IMR-90 (cell line): ENCODE measurements at regions not wholly inside any gene's neighbourhood (a gene's known extent, or its start where the extent isn't known, plus 50 kb on each side); places are given as distances from the start of the nearest gene placed in this dataset.

Experiments
- ATAC-seq: fragments of 200-7000 bp; cut with Tn5 transposase; 2 replicates; pipeline ENCODE4 v1.9.1; 2020; ENCODE audit warnings: low read depth, mild to moderate bottlenecking, moderate library complexity
- BruUV-seq: library from RNA; stranded (reverse); fragments of 400-500 nt; replicated peaks from 2 replicates; lab custom pipeline; 2021; lab: Mats Ljungman, UMichigan
- CTCF ChIA-PET: fragments of 300-600 bp; formaldehyde crosslinking; extraction: SDS; loops from one replicate; lab custom pipeline; 2021; ENCODE audit warnings: antibody characterized with exemption; lab: Yijun Ruan, JAX
- POLR2A ChIA-PET: fragments of 300-600 bp; sonication (Branson Sonifier 250); formaldehyde crosslinking; loops from one replicate; lab custom pipeline; 2022; ENCODE audit warnings: antibody characterized with exemption; ENCODE audit not compliant: unreplicated experiment; lab: Charles Lee
- DNase-seq: peaks from one replicate; pipeline ENCODE4 v3.0.0; 2013
- H2AFZ ChIP-seq: replicated peaks from 2 replicates; pipeline ENCODE3; 2013; ENCODE audit warnings: low read length, mild to moderate bottlenecking; ENCODE audit not compliant: poor library complexity
- H2AK5ac ChIP-seq: 2 replicates; pipeline ENCODE4 v1.6.1; 2013; ENCODE audit warnings: low read depth, low read length, inconsistent platforms
- H2AK9ac ChIP-seq: replicated peaks from 2 replicates; pipeline ENCODE3; 2013; ENCODE audit warnings: mild to moderate bottlenecking, low read depth, low read length, moderate library complexity; ENCODE audit not compliant: poor library complexity
- H2BK120ac ChIP-seq: 2 replicates; pipeline ENCODE4 v1.6.1; 2013; ENCODE audit warnings: low read depth, low read length, inconsistent platforms
- H2BK15ac ChIP-seq: 3 replicates; pipeline ENCODE4 v1.6.1; 2013; ENCODE audit warnings: low read depth, low read length, inconsistent platforms
- H2BK20ac ChIP-seq: 2 replicates; pipeline ENCODE4 v1.6.1; 2013; ENCODE audit warnings: low read depth, mild to moderate bottlenecking, inconsistent platforms, low read length, moderate library complexity
- H2BK5ac ChIP-seq: 2 replicates; pipeline ENCODE4 v1.6.1; 2013; ENCODE audit warnings: mild to moderate bottlenecking, low read depth, low read length, inconsistent platforms; ENCODE audit not compliant: poor library complexity, severe bottlenecking
- H3K14ac ChIP-seq: replicated peaks from 2 replicates; pipeline ENCODE4 v1.6.1; 2013; ENCODE audit warnings: low read depth, low read length, inconsistent platforms
- H3K18ac ChIP-seq: 2 replicates; pipeline ENCODE4 v1.6.1; 2013; ENCODE audit warnings: low read depth, low read length, control low read depth
- H3K23ac ChIP-seq: 2 replicates; pipeline ENCODE4 v1.6.1; 2013; ENCODE audit warnings: low read depth, low read length, inconsistent platforms
- H3K27ac ChIP-seq: 2 replicates; pipeline ENCODE4 v1.5.1; 2013; ENCODE audit warnings: mild to moderate bottlenecking, control low read depth, low read length; ENCODE audit not compliant: insufficient read depth
- H3K27me3 ChIP-seq: 2 replicates; pipeline ENCODE4 v1.6.1; 2013; ENCODE audit warnings: low read length; ENCODE audit not compliant: control insufficient read depth, insufficient read depth
- H3K36me3 ChIP-seq: 2 replicates; pipeline ENCODE4 v1.6.1; 2013; ENCODE audit warnings: low read length, mixed read lengths; ENCODE audit not compliant: control insufficient read depth, insufficient read depth
- H3K4ac ChIP-seq: 2 replicates; pipeline ENCODE4 v1.6.1; 2013; ENCODE audit warnings: low read depth, low read length, inconsistent platforms
- H3K4me1 ChIP-seq: 2 replicates; pipeline ENCODE4 v1.6.1; 2013; ENCODE audit warnings: low read length, mixed read lengths; ENCODE audit not compliant: control insufficient read depth, insufficient read depth
- H3K4me2 ChIP-seq: 2 replicates; pipeline ENCODE4 v1.6.1; 2013; ENCODE audit warnings: low read depth, mild to moderate bottlenecking, control low read depth, low read length, moderate library complexity
- H3K4me3 ChIP-seq: 2 replicates; pipeline ENCODE4 v1.5.1; 2013; ENCODE audit warnings: low read depth, mild to moderate bottlenecking, control low read depth, low read length, moderate library complexity; ENCODE audit not compliant: insufficient read depth
- H3K56ac ChIP-seq: 2 replicates; pipeline ENCODE4 v1.6.1; 2013; ENCODE audit warnings: low read length, inconsistent platforms; ENCODE audit not compliant: insufficient read depth; ENCODE audit errors: extremely low read depth
- H3K79me1 ChIP-seq, 2 experiments: 2 replicates each; pipeline ENCODE4 v1.6.1; 2013; ENCODE audit warnings: low read length in 2 of 2, inconsistent platforms in 1 of 2, low read depth in 1 of 2
- H3K9ac ChIP-seq: 2 replicates; pipeline ENCODE4 v1.6.1; 2013; ENCODE audit warnings: low read depth, low read length, control low read depth
- H3K9me1 ChIP-seq: 2 replicates; pipeline ENCODE4 v1.6.1; 2013; ENCODE audit warnings: low read length, inconsistent platforms; ENCODE audit not compliant: insufficient read depth
- H3K9me3 ChIP-seq: 2 replicates; pipeline ENCODE4 v1.6.1; 2013; ENCODE audit warnings: low read length; ENCODE audit not compliant: control insufficient read depth, insufficient read depth
- H4K20me1 ChIP-seq: 2 replicates; pipeline ENCODE4 v1.6.1; 2013; ENCODE audit warnings: low read length, inconsistent platforms; ENCODE audit not compliant: insufficient read depth
- H4K5ac ChIP-seq: 2 replicates; pipeline ENCODE4 v1.6.1; 2013; ENCODE audit warnings: mild to moderate bottlenecking, low read depth, low read length, control low read depth
- H4K8ac ChIP-seq, 2 experiments: 2 replicates each; pipeline ENCODE4 v1.6.1; 2013; ENCODE audit warnings: low read depth in 2 of 2, low read length in 2 of 2, control low read depth in 1 of 2, inconsistent platforms in 1 of 2
- H4K91ac ChIP-seq: 2 replicates; pipeline ENCODE4 v1.6.1; 2013; ENCODE audit warnings: low read depth, low read length, inconsistent platforms; ENCODE audit not compliant: insufficient read depth
- BHLHE40 ChIP-seq: fragments of 150-350 bp; IDR thresholded peaks from 2 replicates; pipeline ENCODE4 v1.6.1; 2016; ENCODE audit warnings: mild to moderate bottlenecking, low read depth, low read length
- CEBPB ChIP-seq: IDR thresholded peaks from 2 replicates; pipeline ENCODE4 v1.6.1; 2012; ENCODE audit warnings: low read depth, low read length, improper control_type of control experiment
- CHD1 ChIP-seq: IDR thresholded peaks from 2 replicates; pipeline ENCODE4 v1.6.1; 2012; ENCODE audit warnings: low read depth, low read length, improper control_type of control experiment
- FOS ChIP-seq: fragments of 150-350 bp; IDR thresholded peaks from 2 replicates; pipeline ENCODE4 v1.6.1; 2016; ENCODE audit warnings: low read depth, low read length
- MAZ ChIP-seq: IDR thresholded peaks from 2 replicates; pipeline ENCODE4 v1.6.1; 2012; ENCODE audit warnings: low read depth, mild to moderate bottlenecking, low read length, improper control_type of control experiment, moderate library complexity, borderline replicate concordance
- RFX5 ChIP-seq: IDR thresholded peaks from 2 replicates; pipeline ENCODE4 v1.8.0; 2012; ENCODE audit warnings: low read depth, mild to moderate bottlenecking, low read length, moderate library complexity
- SMC3 ChIP-seq: fragments of 150-350 bp; IDR thresholded peaks from 2 replicates; pipeline ENCODE4 v1.6.1; 2016; ENCODE audit warnings: low read depth, mild to moderate bottlenecking, antibody characterized with exemption, low read length, moderate library complexity
- WGBS, 2 experiments: methylation state at CpG; one replicate each; pipeline versions ENCODE4 v1.1.5 to v1.1.7; 2013; ENCODE audit warnings: missing lambda C conversion rate in 2 of 2; ENCODE audit not compliant: insufficient read length in 1 of 2; ENCODE audit errors: extremely low coverage in 2 of 2; 5-methylcytosine and 5-hydroxymethylcytosine counted together
- dilution Hi-C: fragments of 300-500 bp; cut with HindIII; formaldehyde crosslinking; loops from one replicate; pipeline ENCODE4 v1.14.3; 2018; ENCODE audit warnings: low sequenced_read_pairs; ENCODE audit not compliant: unreplicated experiment
- in situ Hi-C: fragments of 300-500 bp; cut with MboI; formaldehyde crosslinking; loops from 3 replicates; pipeline ENCODE4 v1.14.3; 2019; ENCODE audit warnings: low sequenced_read_pairs, inconsistent platforms, mixed read lengths
- intact Hi-C: fragments of 100-400 bp; cut with micrococcal nuclease; formaldehyde crosslinking; loops from 2 replicates; pipeline ENCODE4 v1.10.0; 2022

DNA sequence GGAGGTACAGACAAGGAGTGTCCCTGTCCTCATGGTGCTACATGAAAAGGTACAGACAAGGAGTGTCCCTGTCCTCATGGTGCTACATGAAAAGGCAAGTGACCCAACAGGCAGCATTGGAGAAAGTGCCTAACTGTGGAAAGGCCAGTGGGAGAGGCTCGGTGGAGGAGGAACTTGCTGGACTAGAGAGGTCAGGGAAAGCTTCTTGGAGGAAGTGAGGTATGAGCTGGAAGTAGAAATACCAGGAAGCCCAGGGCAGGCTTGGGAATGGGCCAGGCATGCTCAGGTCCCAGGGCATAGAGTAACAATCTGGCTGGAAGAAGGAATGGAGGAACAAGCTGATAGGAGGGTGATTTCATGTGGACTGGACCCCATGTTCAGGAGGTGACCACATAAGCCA is 59.8 kb upstream of the FNDC1 start:
- no TSS peak for BruUV-seq
- no peak for ATAC-seq
- H4K5ac ChIP-seq: no peak overlapping the region
- TF ChIP-seq CHD1 (no peak), BHLHE40 (no peak), CEBPB (no peak), SMC3 (no peak), FOS (no peak), MAZ (no peak), RFX5 (no peak)
- no peaks in the 10 kb centered on the region for H3K9me3 ChIP-seq
- H3K27me3 ChIP-seq: peaks cover 6% of the 10 kb centered on the region
- H2AK5ac ChIP-seq: no peak overlapping the region
- no peak overlapping the region for H3K9ac ChIP-seq
- 38% methylated on average over 1 of the region's 1 CpG; no CpG with 5 or more reads in 1 of the 2 experiments for WGBS, 2 experiments
- H3K4me2 ChIP-seq: no peak overlapping the region
- H2AK9ac ChIP-seq: no peak overlapping the region
- no peaks in the 10 kb centered on the region for H3K4me1 ChIP-seq
- H4K8ac ChIP-seq: no peak overlapping the region
- no peak overlapping the region for H2AFZ ChIP-seq
- in situ Hi-C loops: loop anchor here (25.0 kb wide), 1 partner anchor 897 kb away; no protein-coding TSS in a partner anchor
- intact Hi-C loops: loop anchor here (10.0 kb wide), 1 partner anchor 315 kb away; no protein-coding TSS in a partner anchor
- dilution Hi-C loops: no loop called here
- H2BK15ac ChIP-seq: no peak overlapping the region
- H3K9me1 ChIP-seq: no peaks in the 10 kb centered on the region
- H2BK120ac ChIP-seq: no peak overlapping the region
- H4K20me1 ChIP-seq: no peaks in the 10 kb centered on the region
- no peak overlapping the region for H2BK20ac ChIP-seq
- ChIA-PET CTCF (interaction anchor here (1.1 to 1.2 kb wide), 2 partner anchors 25 to 100 kb away, joined by 3 to 4 read pairs; no protein-coding TSS in a partner anchor), POLR2A (no interaction called here)
- no peak overlapping the region for H3K14ac ChIP-seq
- H3K4me3 ChIP-seq: no peak overlapping the region
- H3K23ac ChIP-seq: no peak overlapping the region
- H3K79me1 ChIP-seq: no peaks in the 10 kb centered on the region
- no peak overlapping the region for H3K18ac ChIP-seq
- DNase-seq: no peak
- no peak overlapping the region for H3K56ac ChIP-seq
- H2BK5ac ChIP-seq: no peak overlapping the region
- H4K91ac ChIP-seq: no peak overlapping the region
- no peaks in the 10 kb centered on the region for H3K36me3 ChIP-seq
- no peak overlapping the region for H3K27ac ChIP-seq
- H3K4ac ChIP-seq: no peak overlapping the region
